HG03175 (cell line): ENCODE measurements at regions not wholly inside any gene's neighbourhood (a gene's known extent, or its start where the extent isn't known, plus 50 kb on each side); places are given as distances from the start of the nearest gene placed in this dataset.

Experiments used
- ATAC-seq: cut with Tn5 transposase; IDR thresholded peaks from one replicate; pipeline ENCODE4 v1.9.1; 2021; ENCODE audit warnings: mild to moderate bottlenecking, moderate library complexity; ENCODE audit not compliant: unreplicated experiment

DNA sequence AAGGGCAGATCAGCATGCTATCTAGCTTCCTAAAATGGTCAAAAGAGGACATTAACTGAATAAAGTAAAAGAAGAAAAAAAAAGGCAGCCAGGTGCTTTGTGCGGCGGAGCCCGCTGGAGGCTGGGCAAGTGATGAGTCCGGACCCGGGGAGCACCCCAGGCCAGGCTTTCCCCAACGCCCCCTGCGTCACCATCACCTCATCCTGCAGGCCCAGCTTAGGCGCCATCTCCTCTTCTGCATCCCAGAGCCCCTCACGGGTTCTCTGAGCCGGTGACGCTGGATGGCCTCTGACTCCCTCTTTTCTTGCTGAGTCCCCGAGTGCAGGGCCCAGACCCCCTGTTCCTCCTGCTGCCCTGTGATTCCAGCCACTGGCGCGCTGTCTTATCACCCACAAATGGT lies 250.1 kb downstream of the TBXT start:
- ATAC-seq, result no peak

DNA sequence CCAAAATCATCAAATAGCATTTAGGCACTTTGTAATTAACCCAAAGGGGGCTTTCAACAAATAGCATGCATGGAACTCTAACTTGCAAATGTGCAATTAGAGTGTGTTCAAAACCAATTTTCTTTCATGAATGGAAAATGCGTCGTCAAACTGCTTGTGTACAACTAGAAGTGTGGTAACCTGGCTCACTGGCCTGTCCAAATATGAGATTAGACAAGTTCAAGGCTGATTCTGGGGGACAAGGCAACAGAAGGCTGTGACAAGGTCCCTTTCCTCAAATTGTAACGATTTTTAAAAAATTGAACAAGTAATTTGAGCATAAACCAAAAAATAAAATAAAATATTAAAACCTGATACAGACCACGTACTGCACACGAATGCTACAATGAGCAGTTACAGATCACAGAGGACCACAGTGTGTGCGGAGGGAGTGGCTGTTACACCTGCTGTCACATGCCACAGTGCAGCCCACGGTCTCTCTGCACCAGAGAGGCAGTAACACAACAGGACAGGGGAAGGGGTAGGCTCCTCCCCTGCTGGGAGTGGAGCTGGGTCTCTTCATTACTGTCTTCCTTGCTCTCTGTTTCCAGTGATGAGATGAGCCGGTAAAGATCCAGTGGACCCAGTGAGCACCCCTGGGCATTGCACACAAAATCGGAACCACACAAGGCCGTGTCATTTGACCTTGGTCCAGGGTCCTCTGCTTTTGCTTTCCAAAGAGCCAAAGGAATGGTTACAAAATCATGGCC lies 252.2 kb upstream of the PDE10A start:
- no peak for ATAC-seq

DNA sequence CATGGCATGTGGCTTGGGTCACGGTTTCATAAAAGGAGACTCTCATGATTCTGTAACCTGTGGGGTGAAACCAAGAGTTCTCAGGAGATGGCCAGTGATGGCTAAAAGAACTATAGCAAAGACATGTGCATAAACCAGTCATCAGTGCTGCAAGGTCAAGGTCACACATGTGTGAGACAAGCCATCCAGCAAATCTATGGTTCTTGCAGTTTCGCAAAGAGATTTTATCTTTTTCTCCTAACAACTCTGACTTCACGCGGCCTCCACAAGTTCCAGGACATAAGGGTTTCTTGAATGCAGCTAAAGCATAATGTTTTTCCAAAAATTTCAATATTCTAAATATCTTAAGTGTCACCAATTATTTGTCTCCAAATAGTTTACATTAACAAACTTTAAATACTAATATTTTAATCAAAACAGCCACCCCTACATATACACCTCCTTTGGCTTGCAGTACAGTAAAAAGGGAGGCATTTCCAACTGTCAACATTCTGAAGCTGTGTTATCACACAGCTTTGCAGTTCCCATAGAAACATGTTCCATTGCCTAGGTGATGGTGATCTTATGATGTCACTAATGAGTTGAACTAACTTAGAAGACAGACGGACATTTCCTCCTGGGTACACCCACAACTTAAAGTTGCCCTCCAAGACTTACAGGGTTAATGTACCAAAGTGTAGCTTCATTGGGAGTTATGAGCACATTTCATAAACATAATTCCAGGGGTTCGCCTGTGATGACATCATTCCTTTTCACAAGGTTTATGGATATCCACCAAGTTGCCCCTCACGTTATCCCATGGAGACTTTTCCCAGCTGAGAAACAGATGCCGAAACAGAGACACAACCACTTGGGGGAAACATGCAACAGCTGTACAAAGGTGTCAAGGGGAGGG lies 250.9 kb upstream of the PDE10A start:
- no peak for ATAC-seq

DNA sequence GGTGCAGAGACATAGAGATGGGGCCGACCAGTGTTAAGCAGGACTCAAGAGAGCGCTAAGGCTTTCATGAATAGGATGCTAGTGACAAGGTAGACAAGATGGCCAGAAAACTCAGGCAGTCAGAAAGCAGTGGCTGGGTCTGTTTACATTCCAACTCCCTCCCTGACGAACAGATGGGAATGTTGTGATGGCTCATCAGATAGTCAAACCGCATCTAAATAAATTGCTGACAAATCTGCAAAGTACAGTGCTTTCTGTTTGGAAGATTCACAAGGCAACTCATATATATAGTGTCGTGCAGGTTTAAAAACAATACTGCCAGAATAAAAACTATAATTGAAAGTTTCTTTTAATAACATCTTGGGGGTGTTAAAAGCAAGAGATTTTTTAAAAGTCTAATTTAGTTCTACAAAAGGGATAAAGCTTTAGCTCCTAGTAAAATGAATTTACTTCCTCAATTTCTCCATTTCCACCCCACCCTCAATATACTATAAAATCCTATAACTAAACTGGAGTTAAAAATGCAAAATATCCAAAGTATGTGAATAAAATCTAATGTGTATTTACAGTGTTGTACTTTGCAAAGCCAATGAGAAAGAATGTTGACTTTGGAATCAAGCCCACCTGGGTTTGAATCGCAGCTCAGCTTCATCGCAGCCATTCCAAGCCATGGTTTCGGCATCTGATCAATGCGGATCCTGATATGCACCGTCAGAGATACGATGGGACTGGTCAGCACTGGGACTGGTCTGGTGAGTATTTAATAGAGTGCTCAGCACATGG lies 247.3 kb upstream of the PDE10A start:
- ATAC-seq, result no peak

DNA sequence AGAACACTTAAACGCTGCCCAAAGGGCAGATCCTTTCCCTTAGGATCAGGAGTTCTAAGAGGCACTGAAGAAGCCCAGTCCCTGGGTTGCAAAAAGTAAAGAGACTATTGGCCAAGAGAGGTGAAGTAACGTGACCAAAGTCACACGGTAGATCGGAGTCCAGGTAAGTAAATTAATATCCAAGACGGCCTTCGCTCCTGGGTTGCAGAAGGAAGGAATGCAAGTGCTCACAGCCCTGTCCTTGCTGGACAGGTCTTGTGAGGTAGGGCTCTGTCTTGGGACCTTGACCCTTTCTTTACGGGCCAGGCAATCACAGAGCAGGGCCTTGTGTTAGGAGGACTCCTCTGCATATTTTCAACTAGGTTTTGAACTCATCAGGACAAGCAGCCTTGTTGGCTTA lies 243.7 kb upstream of the PDE10A start:
- no peak for ATAC-seq

DNA sequence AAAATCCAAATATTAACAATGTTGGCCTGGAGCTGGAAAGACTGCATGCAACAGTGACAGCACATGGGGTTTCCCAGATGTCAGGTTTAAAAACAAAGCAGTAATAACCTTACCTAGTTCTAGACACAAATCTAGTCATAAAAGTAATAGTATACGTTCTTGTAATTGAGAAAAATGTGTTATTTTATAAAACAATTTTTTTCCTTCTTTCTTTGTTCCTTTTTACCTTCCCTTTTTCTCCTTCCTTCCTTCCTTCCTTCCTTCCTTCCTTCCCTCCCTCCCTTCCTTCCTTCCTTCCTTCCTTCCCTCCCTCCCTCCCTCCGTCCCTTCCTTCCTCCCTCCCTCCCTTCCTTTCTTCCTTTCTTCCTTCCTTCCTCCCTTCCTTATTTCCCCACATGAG lies 242.7 kb upstream of the PDE10A start:
- ATAC-seq, result no peak

DNA sequence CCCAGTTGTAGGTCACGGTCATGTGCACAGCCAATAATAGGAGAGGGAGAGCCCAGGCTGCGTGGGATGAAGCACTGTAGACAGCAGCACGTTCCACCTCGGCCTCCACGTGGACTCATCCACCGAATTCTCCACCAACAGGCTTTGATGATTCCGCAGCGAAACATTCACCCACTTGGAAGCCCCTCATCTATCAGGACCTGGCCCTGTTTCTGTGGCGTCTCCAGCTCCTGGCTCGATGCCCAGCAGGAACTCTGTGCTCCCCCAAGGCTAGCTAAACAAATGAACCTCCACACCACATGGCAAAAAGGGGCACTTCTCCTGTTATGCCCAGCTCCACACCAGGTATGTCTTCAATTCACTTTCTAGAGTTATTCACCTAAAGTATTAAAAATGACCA lies 237.9 kb upstream of the PDE10A start:
- ATAC-seq, result no peak

DNA sequence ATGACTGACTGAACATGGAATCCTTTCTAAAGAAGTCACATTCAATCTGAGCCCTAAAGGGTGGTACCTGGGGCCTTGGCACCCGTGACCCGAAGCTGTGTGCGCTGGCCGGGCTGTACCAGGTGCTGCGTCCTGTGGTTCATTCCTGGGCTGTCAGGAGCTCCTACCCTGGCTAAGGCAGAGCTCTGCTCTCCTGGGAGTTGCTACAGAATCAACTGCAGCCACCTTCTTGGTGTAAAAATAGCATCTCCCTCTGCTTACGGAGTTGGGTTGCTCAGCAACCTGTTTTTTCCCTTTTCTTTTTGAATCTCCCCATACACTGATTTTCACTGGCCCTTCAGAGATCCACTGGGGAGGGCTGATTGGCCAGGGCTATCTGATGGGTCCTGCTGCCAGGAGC lies 236.6 kb upstream of the PDE10A start:
- no peak for ATAC-seq

DNA sequence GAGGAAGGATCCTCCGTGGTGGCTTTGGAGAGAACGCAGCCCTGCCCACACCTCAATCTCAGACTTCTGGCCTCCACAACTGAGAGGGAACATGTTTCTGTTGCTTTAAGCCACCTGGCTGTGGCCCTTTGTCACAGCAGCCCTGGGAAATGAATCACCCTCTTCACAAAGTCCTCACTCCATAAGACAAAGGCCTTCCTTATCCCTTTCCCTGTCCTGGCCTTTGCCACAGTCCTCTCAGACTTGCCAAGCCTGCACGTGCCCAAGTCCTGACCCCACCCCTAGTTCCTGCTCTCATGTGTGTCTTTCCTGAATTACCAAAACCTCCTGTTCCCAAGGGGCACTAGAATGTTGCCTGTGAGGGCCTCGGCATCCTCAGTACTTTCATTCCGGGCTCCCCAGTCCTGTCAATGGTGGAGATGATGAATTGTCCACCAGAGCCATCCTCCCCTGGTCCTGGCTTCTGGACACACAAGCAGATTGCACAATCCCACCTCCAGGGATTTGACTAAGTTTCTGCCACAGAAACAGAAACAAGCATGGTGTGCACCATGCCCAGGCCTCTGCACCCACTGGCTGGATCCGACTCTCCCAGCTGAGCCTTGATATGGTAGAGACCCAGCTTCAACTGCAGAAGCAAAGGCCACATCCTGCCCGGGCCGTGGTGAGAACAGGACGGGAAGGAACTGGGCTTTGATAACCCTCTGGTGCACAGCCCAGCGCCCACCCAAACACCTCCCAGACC lies 232.6 kb upstream of the PDE10A start:
- ATAC-seq, result no peak

DNA sequence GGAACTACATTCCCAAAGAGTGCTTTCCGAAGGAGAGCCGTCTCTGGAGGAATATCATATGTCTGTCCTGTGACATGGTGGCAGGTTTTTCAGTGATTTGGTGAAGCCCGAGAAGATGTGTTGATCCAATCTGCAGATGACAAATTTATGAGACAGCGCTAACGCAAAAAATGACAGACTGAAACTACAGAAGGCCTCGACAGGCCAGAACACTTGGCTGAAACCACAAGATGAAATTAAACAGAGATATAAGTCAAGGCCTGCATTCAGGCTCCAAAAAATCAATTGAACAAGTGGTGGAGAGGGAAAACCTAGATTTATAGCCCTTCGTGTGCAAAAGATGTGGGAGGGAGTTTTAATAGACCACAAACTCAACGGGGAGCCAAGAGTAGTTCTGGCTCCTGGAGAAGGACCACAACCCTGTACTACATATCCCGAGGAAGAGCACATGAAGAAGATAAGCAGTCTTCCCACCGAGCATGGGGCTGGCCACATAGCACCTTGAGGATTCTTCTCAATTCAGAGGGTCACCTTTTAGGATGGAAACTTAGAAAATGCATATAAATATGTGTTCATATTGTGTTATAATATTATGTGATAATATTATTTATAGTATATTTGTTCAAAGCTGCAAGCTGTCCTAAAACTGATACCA lies 231.3 kb upstream of the PDE10A start:
- no peak for ATAC-seq

DNA sequence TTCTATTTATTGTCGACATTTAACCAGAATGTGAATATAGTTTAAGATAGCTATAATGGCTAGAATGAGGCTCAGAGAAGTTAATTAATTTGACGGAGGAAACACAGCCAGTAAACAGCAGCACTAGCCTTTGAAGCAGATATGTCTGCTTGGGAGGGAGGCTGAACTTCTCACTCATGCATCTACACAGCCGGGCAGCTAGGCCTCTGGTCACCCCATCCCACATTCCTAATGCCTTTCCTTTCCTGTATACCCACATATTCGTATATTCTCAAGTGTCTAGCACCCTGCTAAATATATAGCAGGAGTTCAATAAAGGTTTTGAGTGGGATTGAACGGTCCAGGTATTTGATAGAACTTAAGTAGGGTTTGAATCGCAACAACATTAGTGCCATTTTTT lies 230.4 kb upstream of the PDE10A start:
- no peak for ATAC-seq

DNA sequence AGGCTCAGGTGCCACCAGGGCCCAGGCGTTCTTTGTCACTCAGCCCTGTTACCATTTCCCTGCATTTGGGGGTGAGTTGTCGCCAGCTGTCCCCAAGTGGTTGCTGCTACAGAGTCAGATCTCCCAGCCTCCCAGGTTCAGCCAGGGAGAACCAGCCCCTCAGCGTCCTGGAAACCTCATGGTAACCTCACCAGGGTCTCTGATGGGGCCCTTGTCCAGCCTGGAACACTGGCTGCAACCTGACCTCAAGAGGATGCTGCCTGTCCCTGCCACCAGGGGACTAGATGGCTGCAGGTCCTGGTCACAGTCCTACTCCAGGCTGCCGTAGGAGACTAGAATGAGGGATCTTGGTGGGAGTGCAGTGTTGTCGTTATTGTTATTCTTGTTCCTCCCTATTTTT lies 228.3 kb upstream of the PDE10A start:
- ATAC-seq, result no peak

DNA sequence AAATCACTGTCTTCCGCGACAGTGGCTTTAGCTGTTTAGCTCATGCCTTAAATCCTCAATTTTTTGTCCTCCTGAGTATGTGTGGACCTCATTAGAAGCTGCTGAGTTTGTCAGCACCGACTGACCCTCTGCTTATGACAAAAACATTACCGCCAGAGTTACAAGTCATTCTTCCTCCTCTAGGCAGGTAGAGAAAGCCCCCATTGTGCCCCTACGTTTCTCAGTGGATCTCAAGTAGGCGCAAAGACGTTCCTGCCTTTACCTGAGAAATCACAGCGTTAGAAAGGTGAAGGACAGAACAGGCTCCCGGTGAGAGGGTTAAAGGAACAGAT lies 227.3 kb upstream of the PDE10A start:
- no peak for ATAC-seq

DNA sequence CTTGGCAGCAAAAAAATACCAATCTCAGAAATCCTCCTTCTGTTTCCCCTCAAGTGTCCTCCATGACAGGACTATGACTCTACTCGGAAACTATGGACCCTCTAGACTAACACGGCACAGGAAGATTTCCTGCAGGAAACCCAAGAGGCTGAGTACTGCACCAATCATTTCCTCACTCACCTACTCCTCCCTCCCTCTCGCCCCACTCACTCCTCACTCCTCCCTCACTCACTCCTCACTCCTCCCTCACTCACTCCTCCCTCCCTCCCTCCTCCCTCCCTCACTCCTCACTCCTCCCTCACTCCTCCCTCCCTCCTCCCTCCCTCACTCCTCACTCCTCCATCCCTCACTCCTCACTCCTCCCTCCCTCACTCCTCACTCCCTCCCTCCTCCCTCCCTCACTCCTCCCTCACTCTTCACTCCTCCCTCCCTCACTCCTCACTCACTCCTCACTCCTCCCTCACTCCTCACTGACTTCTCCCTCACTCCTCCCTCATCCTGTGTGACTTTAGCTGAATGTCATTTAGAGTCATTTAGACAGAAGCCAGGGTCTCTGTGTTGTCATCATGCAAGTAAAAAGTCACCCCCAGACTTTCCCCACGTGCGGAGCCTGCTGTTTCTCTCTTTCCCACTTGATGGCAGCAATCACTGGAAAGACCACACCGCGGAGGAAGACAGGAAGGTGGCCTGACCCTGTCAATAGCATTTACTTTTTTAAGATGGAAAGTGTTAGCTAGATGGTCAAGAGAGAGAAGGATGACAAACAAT lies 226.8 kb upstream of the PDE10A start:
- no peak for ATAC-seq

DNA sequence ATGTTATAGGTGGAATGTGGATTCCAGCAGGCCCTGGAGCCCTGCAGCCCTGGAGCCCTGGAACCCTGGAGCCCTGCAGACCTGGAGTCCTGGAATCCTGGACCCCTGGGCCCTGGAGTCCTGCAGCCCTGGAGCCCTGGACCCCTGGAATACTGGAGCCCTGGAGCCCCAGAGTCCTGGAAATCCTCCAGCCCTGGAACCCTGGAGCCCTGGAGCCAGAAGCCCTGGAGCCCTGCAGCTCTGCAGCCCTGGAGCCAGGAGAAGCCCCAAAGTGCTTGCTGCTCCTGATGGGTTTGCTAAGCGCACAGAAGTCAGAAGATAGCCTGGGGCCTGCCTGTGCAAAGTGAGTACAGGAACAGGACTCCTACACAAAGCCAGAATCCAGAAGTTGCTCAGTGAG lies 223.1 kb upstream of the PDE10A start:
- no peak for ATAC-seq

DNA sequence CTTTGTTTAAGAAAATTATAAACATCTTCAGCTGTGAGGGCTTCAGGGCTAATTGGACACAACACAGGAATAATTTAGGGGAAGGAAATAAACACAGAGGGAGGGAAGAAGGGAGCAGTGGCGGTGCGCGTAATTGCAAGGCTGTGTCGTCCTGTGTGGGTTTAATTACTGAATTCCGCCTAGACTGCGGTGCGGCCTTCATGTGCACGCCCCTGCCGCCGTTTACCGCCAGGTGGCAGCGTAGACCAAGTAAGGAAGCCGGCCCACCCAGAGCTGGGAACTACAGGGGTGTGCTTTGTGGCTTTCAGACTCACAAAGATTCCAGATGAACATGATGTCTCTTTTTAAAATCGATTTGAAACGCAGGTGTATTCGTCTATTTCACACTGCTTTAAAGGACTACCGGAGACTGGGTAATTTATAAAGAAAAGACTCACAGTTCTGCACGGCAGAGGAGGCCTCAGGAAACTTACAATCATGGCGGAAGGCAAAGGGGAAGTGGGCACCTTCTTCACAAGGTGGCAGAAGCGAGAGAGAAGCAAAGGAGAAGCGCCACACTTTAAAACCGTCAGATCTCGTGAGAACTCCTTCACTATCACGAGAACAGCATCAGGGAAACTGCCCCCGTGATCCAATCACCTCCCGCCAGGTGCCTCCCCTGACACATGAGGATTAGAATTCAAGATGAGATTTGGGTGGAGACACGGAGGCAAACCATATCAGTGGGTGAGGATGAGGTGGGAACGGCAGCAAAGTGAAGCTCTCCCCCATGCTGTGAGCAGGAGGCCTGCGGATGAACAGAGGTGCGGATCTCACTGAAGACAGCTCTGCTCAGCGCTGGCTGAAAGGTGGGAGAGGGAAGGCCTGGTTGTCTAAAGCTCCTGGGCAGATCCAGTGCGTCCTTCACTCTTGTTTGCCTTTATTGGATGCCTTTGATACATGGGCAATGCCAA lies 222.0 kb upstream of the PDE10A start:
- peak; percentile 95 for ATAC-seq

DNA sequence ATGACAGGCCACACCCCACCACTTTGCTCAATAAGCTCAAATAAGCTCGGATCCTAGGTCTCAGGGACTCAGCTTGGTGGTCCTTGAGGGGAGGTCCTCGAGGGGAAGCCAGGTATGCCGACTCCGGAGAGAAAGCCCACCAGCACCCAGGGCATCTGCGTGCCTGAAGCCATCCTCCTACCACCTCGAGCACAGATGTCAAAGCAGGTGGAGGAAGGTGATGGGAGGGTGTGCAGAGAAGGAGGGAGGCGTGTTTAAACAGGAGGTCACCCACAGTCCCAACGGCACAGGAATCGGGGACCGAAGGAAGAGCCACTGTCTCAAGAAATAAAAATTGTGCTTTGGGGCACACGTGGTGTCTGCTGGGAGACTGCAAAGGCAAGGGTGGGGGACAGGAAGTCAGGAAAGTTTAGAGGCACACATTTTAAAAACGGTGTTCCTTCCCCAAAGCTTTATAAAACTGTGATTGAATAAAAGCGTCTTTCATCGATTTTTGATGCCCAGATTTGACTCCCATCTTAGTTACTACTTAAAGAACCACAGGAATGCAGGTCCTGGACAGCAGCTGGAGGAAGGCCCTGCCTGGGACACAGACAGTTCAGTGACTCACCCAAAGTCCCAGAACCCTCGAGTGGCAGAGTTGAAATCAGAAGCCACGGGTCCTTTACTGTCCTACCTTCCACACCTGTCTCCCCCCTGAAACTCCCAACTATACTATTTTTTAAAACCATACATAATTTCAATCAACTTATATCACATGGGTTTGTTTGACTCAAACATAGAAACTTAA lies 221.0 kb upstream of the PDE10A start:
- no peak for ATAC-seq

DNA sequence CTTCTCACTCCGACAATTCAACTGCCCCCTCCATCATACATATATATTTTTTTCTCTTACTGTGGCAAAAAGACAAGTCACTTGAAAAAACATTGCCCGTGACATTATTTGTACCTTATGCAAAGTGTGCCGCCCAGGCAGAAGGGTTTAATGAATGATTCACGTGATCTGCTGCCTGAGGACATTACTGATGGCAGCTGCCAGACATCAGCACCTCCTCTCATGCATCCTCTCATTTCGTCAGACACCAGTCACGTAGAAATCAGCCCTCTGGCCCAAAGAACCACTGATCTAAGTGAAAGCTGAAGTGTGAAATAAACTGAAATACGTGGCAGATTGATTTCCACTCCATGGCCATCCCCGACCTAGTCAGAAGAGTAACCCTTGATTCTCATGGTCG lies 218.8 kb upstream of the PDE10A start:
- no peak for ATAC-seq
